ENCODE measurements at regions not wholly inside any gene's neighbourhood (a gene's known extent, or its start where the extent isn't known, plus 50 kb on each side); places are given as distances from the start of the nearest gene placed in this dataset.
"Not testable (repeated sequence)": the region's sequence is repeated elsewhere in the genome, so short reads cannot be mapped to it uniquely, and the experiment has no call there.

GRCh38 chr4:82247629-82248028 lies 126.2 kb downstream of the HNRNPD start:
- DNase-seq (ENCODE audit: low spot score), result no peak

DNA sequence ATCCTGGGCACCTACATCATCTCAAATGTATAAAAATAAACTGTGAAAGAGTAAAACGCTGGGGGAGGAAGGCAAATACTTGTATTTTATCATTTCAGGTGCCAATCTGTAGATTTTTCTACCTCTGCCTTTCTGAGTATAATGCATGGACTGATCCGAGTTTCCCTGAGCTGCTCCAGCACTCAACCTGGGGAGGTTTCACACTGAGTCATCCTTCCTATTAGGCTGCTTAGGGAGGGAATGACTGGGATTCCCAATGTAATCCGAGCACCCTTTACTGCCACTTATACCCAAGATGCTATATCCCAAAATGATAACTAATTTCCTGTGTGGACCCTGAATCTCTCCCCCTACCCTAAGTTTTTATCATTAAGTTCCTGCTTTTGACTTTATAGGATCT lies 126.6 kb downstream of the HNRNPD start:
- no peak for DNase-seq (ENCODE audit: low spot score)

DNA sequence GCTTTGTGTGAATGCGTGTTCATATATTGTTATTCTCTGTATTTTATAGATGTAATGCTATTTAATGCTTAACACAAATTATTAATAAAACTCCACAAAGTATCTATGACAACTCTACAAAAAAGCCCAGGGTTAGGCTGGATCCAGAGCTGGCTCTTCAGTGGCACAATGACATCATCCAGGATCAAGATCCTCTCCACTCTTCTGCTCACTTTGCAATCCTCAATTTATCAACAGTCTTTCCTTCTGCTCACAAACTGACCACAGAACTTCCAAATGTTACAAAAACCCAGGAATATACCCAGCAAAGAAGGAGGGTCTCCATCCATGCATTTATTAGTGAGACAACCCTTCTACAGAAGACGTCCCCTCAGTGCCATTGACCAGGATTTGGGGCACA lies 132.3 kb downstream of the HNRNPD start:
- no peak for DNase-seq (ENCODE audit: low spot score)

DNA sequence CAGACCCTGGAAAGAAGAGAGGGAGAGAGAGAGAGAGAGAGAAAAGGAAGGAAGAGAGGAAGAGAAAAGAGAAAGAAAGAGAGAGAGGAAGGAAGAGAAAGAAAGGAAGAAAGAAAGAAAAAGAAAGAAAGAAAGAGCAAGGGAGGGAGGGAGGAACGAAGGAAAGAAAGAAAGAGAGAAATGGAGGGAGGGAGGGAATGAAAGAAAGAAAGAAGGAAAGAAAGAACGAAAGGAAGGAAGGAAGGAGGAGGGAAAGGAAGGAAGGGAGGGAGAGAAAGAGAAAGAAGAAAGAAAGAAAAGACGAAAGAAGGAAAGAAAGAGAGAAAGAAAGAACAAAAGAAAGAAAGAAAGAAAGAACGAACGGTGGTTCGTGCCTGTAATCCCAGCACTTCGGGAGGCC lies 133.4 kb downstream of the HNRNPD start:
- DNase-seq (ENCODE audit: low spot score), result no peak

GRCh38 chr4:82237142-82237541 lies 136.6 kb downstream of the HNRNPD start:
- not testable (repeated sequence) for DNase-seq (ENCODE audit: low spot score)

DNA sequence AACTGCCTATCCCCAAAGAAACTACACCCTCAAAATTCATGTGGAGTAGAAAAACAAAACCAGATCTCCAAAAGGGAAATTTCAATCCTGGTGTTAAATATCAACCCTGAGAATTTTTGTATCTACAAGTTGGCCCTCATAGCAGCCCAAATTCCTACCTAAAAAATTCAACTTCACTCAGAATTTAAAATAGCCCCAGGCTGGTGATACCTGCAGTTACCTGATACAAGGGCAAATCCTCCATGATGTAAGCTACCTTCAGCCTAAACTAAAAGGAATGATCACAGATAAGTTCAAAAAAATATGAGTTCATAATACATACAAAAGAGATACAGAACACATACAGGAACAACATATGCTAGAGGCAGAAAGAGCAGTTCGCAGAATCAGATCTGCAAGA lies 138.4 kb downstream of the HNRNPD start:
- DNase-seq (ENCODE audit: low spot score), result no peak

GRCh38 chr4:82232891-82233290 lies 140.9 kb downstream of the HNRNPD start:
- DNase-seq (ENCODE audit: low spot score), result no peak

DNA sequence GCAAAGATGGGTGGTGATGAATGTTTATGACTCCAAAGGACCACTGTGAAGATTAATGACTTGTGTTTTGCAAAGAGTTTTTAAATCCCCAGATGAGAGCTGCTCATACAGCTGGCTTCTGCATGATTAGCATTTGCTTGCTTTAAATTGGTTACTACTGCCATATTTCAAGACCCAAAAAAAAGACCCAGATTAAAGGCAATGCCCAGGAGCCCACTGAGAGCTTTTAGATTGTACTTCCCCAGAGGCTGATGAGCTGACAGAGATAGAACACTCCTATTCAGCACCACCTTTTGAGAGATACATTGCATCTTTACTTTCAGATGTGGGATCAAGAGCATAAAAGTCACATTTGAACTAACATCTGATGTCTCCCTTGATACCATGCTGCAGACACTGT lies 142.0 kb downstream of the HNRNPD start:
- no peak for DNase-seq (ENCODE audit: low spot score)

DNA sequence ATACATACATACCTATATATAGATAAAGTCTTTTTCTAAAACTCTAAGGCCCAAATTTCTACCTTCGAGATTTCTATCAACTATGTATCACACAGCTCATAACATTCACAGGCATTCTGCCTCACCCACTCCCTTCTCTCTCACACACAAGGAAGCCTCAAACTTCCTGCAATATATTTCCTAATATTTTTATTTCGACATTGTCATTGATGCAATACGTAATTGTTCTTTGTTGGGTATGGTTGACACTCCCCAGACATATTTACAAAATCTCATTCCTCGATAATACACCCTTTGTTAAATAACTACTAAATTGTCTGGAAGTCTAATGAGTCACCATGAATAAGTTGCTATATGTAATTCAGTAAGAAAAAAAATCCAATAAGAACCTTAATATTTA lies 143.5 kb downstream of the HNRNPD start:
- DNase-seq (ENCODE audit: low spot score), result no peak

GRCh38 chr4:82225030-82225429 lies 148.8 kb downstream of the HNRNPD start:
- no peak for DNase-seq (ENCODE audit: low spot score)

GRCh38 chr4:82223715-82224114 lies 150.1 kb downstream of the HNRNPD start:
- DNase-seq (ENCODE audit: low spot score), result no peak

DNA sequence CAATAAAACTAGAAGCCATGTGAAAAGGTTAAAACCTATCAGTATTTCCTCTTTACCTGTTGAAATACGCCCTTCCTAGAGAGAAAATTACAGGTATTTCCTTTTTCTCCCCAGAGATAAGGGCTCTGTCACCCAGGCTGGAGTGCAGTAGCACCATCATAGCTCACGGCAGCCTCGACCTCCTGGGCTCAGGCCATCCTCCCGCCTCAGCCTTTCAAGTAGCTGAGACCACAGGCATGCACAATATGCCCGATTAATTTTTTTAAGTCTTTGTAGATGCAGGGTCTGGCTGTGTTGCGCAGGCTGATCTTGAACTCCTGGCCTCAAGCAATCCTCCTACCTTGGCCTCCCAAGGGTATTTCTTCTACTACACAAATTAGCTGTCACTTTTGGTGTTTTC lies 154.4 kb downstream of the HNRNPD start:
- DNase-seq (ENCODE audit: low spot score), result no peak

DNA sequence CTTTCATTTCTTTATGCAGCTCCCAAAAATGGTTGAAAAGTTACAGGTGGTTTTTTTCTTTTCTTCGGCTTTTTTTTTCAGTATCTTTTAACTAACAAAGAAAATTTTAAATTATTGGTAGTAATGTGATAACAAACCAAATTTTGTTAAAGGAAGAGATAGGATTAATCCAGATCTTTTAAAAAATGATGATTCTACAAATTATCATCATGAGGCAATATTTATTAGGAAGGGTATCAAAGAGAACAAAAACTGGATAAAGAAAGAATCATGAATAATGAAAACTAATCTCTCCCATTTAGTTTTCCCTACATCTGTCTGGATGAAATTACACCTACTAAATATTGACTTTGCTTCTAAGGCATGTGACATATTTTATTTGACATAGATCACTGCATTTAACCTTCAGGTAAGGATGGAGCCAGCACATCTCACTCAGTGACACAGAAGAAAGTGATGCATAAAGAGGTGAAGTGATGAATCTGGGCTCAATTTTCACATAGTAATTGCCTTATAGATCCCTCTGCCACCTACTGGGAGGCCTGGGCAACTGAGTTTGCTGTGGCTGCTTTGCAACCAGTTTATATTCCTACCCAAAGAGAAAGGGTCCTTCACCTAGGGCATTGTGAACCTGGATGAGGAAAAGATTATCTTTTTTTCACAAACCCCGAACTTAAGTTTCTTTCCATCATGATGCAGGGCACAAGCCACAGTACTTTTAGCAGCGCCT lies 155.6 kb downstream of the HNRNPD start:
- no peak for DNase-seq (ENCODE audit: low spot score)

DNA sequence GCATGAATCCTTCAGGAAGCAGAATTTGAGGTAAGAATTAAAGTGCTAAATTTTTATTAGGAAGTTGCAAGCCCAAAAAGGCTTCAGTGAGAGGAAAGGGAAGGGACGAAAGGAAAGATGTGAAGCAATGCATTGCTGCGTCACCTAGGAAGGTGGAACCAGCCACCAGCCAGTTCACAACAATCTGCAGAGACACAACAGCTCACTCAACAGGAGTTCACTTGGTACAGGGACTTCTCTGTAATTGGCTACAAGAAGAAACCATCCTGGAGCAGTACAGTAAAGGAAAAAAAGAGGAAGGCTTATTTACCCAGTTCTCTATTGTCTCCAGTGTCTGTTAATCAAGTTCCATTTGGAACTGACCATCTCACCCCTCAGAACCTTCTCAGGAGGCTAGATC lies 157.6 kb downstream of the HNRNPD start:
- DNase-seq (ENCODE audit: low spot score), result no peak

GRCh38 chr4:82215800-82216199 lies 158.0 kb downstream of the HNRNPD start:
- no peak for DNase-seq (ENCODE audit: low spot score)

DNA sequence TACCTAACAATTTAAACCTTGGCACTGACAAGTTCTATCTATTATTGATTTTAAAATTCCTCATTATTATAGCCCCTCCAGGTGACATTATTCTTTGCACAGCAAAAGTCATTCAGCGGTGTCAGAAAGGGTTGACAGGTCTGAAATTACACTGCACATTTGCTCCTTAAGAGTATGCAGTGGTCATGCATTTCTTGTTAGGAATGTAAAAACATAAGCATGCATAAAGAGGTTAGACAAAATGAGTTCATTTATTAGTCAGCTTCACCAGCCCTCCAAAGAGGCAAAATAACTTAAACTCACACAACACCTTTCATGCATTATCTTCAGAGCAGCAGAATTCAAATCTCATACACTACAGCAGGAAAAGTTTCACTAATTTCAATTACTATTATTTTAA lies 158.8 kb downstream of the HNRNPD start:
- DNase-seq (ENCODE audit: low spot score), result no peak

GRCh38 chr4:82213485-82214417 lies 160.0 kb downstream of the HNRNPD start:
- DNase-seq (ENCODE audit: low spot score), result no peak

GRCh38 chr4:82201805-82202641 lies 171.8 kb downstream of the HNRNPD start:
- peak; percentile 31 for DNase-seq (ENCODE audit: low spot score)

- no peak for DNase-seq (ENCODE audit: low spot score)
Observed at GRCh38 chr4:82201303-82201702, 172.5 kb downstream of the HNRNPD start.

DNA sequence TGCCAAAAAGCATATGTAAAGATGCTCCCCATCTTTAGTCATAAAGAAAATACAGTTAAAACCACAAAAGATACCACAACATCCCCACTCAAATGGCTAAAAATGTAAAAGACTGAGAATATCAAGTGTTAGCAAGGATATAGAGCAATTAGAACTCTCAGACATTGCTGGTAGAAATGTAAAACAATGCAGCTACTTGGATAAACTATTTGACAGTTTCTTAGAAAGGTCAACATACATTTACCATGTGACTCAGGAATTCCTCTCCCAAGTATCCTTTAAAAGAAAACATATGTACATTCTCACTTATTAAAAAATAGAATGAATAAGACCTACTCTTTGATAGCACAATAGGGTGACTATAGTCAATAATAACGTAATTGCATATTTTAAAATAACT lies 173.7 kb downstream of the HNRNPD start:
- DNase-seq (ENCODE audit: low spot score), result no peak

DNA sequence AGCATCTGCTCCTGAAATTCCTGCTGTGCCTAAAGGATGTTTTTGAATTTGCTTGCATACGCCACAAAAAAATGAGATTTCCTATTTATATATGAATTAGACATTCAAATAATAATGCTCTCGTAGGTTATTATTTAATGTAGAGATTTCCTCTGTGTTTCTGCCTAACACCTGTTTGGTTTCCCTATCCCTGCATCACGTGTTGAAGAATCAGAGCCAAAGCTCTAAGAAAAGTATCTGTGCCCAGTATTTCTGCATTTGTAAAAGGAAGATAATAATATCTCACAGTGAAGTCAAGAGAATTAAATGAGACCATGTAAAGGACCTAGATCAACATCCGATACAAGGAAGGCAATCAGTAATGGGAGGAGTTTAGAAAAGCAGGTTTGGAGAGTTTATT lies 179.5 kb downstream of the HNRNPD start:
- no peak for DNase-seq (ENCODE audit: low spot score)

DNA sequence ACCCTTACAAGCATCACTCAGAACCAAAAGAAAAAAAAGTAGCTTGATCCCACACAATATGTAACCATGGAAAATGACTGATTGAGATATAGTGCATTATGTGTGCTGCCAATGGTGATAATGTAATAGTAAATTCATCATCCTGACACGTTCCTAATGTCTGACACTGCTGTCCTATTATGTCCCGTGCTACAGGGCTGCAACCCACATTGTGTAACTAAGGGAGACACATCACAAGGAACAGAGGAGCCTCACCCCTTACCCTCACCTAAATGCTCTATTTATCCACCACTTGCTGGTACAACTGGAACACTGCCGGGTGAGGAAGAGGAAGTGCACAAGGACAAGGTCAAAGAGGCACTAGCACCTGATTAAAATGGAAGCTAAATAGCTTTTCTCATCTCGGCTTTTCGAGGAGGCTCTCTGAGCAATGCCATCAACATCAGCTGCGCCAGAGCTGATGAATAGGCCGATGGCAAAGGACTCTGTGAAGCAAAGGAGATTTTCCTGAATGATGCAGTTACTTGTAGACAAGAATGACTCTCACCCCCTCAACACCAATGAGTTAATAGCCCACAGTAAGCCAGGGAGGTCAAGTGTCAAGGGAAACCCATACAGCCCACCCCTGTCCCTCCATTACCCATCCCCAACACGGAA lies 181.6 kb downstream of the HNRNPD start:
- DNase-seq (ENCODE audit: low spot score), result no peak

Measured in activated CD4-positive, alpha-beta T cell treated with anti-CD3 and anti-CD28 coated beads, Interleukin-2, Interleukin-4, amounts not matched to agents 100 ng/mL and 50 ng/mL, durations not matched to agents 16 hours and 8 hours (primary cell).